ENCODE measurements at regions not wholly inside any gene's neighbourhood (a gene's known extent, or its start where the extent isn't known, plus 50 kb on each side); places are given as distances from the start of the nearest gene placed in this dataset.

- Histone ChIP-seq H4K91ac (replicated peaks; ENCODE audit: insufficient read length, low read length) (no peak overlapping the region), H3K56ac (replicated peaks; ENCODE audit: insufficient read length, low read depth, low read length) (no peak overlapping the region), H3K27me3 (replicated peaks in 1 of 4; ENCODE audit: control insufficient read depth in 3 of 4, extremely low read depth in 1 of 4, insufficient read depth in 3 of 4, low read length in 3 of 4) (peaks cover 0 to 4% (median 3%) of the 10 kb centered on the region in 4 experiments; a peak in 4 of 7 replicates), H4K8ac (ENCODE audit: extremely low read depth, insufficient read depth, low read length) (no peak overlapping the region; the same call in 1 of the 2 replicates), H3K36me3 (ENCODE audit: control insufficient read depth in 2 of 4, insufficient read depth in 4 of 4, low read length in 3 of 4) (no peaks in the 10 kb centered on the region), H2BK20ac (ENCODE audit: low read length) (no peak overlapping the region), H2BK12ac (ENCODE audit: low read depth, low read length) (peak overlapping the region; percentile 68; the same call in 1 of the 2 replicates), H3K9me3 (ENCODE audit: insufficient read depth in 2 of 2, low read depth in 1 of 2, low read length in 1 of 2) (no peaks in the 10 kb centered on the region), H3K23ac (ENCODE audit: insufficient read length) (no peak overlapping the region), H3K9ac (replicated peaks in 1 of 4; ENCODE audit: extremely low read depth in 1 of 4, low read depth in 3 of 4, low read length in 3 of 4) (no peak overlapping the region), H2BK120ac (replicated peaks; ENCODE audit: low read depth, low read length) (no peak overlapping the region), H2AFZ (ENCODE audit: low read length) (0 out of 2 replicates have a peak overlapping the region, but pooled peaks have one; percentile 85), H2BK5ac (ENCODE audit: low read depth, low read length) (no peak overlapping the region), H3K4me3 (ENCODE audit: extremely low read depth in 1 of 4, insufficient read depth in 2 of 4, low read depth in 3 of 4, low read length in 4 of 4) (no peak overlapping the region), H4K20me1 (replicated peaks in 1 of 2; ENCODE audit: control insufficient read depth in 1 of 2, insufficient read depth in 2 of 2, low read length in 2 of 2) (no peaks in the 10 kb centered on the region), H3K4me1 (replicated peaks in 1 of 4; ENCODE audit: control insufficient read depth in 3 of 4, insufficient read depth in 4 of 4, low read length in 3 of 4) (peaks cover 0 to 11% (median 3%) of the 10 kb centered on the region in 4 experiments; a peak in 6 of 7 replicates), H4K5ac (ENCODE audit: insufficient read length, low read depth, low read length) (no peak overlapping the region), H3K23me2 (ENCODE audit: low read depth, low read length) (no peaks in the 10 kb centered on the region), H3K27ac (ENCODE audit: low read depth, low read length) (no peak overlapping the region), H3K4me2 (ENCODE audit: insufficient read depth in 1 of 2, low read depth in 2 of 2, low read length in 2 of 2) (peak overlapping the region; percentile 52 to 57), H3K79me2 (ENCODE audit: control insufficient read depth in 1 of 2, insufficient read depth in 2 of 2, low read length in 2 of 2) (no peaks in the 10 kb centered on the region), H3K14ac (ENCODE audit: insufficient read length) (no peak overlapping the region), H3K4ac (replicated peaks; ENCODE audit: insufficient read length, low read depth, low read length) (no peak overlapping the region), H3K18ac (ENCODE audit: extremely low read depth, low read length) (peak overlapping the region; percentile 60; the same call in 1 of the 2 replicates), H3K79me1 (ENCODE audit: low read depth, low read length) (no peaks in the 10 kb centered on the region), H2BK15ac (ENCODE audit: low read length) (no peak overlapping the region), H2AK5ac (ENCODE audit: low read depth, low read length) (peak overlapping the region; percentile 65; the same call in 1 of the 2 replicates)
- no peak for DNase-seq (ENCODE audit: low read depth in 1 of 2, low spot score in 2 of 2)
- FAIRE-seq: no peak
- WGBS, 2 experiments (ENCODE audit: extremely low coverage in 1 of 2, insufficient coverage in 1 of 2, insufficient read length in 1 of 2, insufficient replicate concordance in 2 of 2, low coverage in 1 of 2, low lambda C conversion rate in 2 of 2, missing lambda C conversion rate in 1 of 2): 56% methylated on average over 30 of the region's 30 CpGs; no CpG with 5 or more reads in 1 of the 2 experiments
- POLR2A ChIA-PET (ENCODE audit: partially characterized antibody): interaction anchor here (0.9 to 1.4 kb wide), 2 partner anchors 25 to 125 kb away, joined by 4 to 5 read pairs; partner anchors contain the start of gene PMEPA1
- CTCF ChIA-PET (ENCODE audit: partially characterized antibody): interaction anchor here (0.6 to 1.2 kb wide), 4 partner anchors 52 to 252 kb away, joined by 3 to 5 read pairs (median 3); no protein-coding TSS in a partner anchor
- TF ChIP-seq KDM1A (IDR thresholded peaks at IDR 0.05; ENCODE audit: borderline replicate concordance, low read length) (0 out of 2 replicates have a peak, but pooled peaks have one; percentile 28), NANOG (IDR thresholded peaks at IDR 0.05; ENCODE audit: insufficient read depth, low read depth, low read length, poor library complexity, severe bottlenecking) (peak; percentile 54), E2F6 (IDR thresholded peaks at IDR 0.05) (no peak)
Measured at GRCh38 chr20:57835588-57836455, 126.0 kb upstream of the PMEPA1 start.

Measured in H1 (cell line).